SK-N-MC (cell line): ENCODE measurements at regions not wholly inside any gene's neighbourhood (a gene's known extent, or its start where the extent isn't known, plus 50 kb on each side); places are given as distances from the start of the nearest gene placed in this dataset.

Experiments used
- EZH2 ChIP-seq: fragments of 200-600 bp; sonication (generic); IDR thresholded peaks from one replicate; pipeline ENCODE4 v1.6.1; 2017; ENCODE audit warnings: antibody characterized with exemption
- POLR2AphosphoS5 ChIP-seq: IDR thresholded peaks from 2 replicates; pipeline ENCODE4 v1.6.1; 2012; ENCODE audit warnings: mild to moderate bottlenecking, low read depth, low read length, borderline replicate concordance

DNA sequence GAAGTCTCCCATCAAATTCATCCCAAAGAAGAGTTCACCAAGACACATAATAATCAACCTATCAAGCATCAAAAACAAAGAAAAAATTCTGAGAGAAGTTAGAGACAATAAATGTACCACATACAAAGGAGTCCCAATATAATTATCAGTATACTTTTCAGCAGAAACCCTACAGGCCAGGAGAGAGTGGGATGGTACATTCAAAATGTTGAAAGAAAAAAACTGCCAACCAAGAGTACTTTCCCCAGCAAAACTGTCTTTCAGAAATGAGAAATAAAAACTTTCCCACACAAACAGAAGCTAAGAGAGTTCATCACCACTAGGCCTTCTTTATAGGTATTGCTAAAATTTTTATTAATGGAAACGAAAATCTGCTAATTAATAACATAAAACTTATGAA is 164.4 kb upstream of the LNX1 start:
- TF ChIP-seq EZH2 (no peak), POLR2AphosphoS5 (no peak)
